K562 (cell line): ENCODE measurements at regions not wholly inside any gene's neighbourhood (a gene's known extent, or its start where the extent isn't known, plus 50 kb on each side); places are given as distances from the start of the nearest gene placed in this dataset.

Source experiments
- AFF1 ChIP-seq, 2 experiments: fragments of 450-650 bp; IDR thresholded peaks; 2 replicates each; pipeline ENCODE4 v1.6.1; 2018; ENCODE audit warnings: mild to moderate bottlenecking in 2 of 2, low read depth in 1 of 2; ENCODE audit not compliant: partially characterized antibody in 2 of 2
- ARID1B ChIP-seq: fragments of 450-650 bp; IDR thresholded peaks from 2 replicates; pipeline ENCODE4 v1.6.1; 2016; ENCODE audit warnings: antibody characterized with exemption, mild to moderate bottlenecking, inconsistent platforms
- C11orf30 ChIP-seq: fragments of 450-650 bp; IDR thresholded peaks from 2 replicates; pipeline ENCODE4 v1.6.1; 2016; ENCODE audit warnings: low read depth, mild to moderate bottlenecking
- CEBPG ChIP-seq, 3 experiments: fragments of 200-800 bp in 1 of 3; sonication (Bioruptor generic) in 1 of 3; sonication (generic) in 1 of 3; formaldehyde crosslinking in 1 of 3; IDR thresholded peaks in 2 of 3; conservative IDR thresholded peaks in 1 of 3; 2 replicates each; pipeline versions ENCODE4 v1.6.1 to v1.8.0; 2016 to 2022; ENCODE audit warnings: missing compliant biosample characterization in 2 of 3, missing genetic modification characterization in 2 of 3, mild to moderate bottlenecking in 1 of 3, missing genetic modification reagents in 1 of 3
- CREB3L1 ChIP-seq: fragments of 450-650 bp; IDR thresholded peaks from 2 replicates; pipeline ENCODE4 v1.6.1; 2014; ENCODE audit warnings: low read depth, mild to moderate bottlenecking, moderate library complexity, borderline replicate concordance
- FOXK1 ChIP-seq: sonication (generic); formaldehyde crosslinking; IDR thresholded peaks from 2 replicates; pipeline ENCODE4 v1.8.0; 2022; ENCODE audit warnings: missing genetic modification reagents, mild to moderate bottlenecking, borderline replicate concordance
- GTF2E2 ChIP-seq: fragments of 200-800 bp; sonication (Bioruptor generic); IDR thresholded peaks from 2 replicates; pipeline ENCODE4 v1.6.1; 2016; ENCODE audit warnings: missing genetic modification characterization, missing compliant biosample characterization
- HDAC2 ChIP-seq: fragments of 450-650 bp; IDR thresholded peaks from 2 replicates; pipeline ENCODE4 v1.6.1; 2016; ENCODE audit warnings: mild to moderate bottlenecking
- HDAC8 ChIP-seq: fragments of 450-650 bp; IDR thresholded peaks from 2 replicates; pipeline ENCODE4 v1.6.1; 2016; ENCODE audit warnings: mild to moderate bottlenecking, missing genetic modification characterization, moderate library complexity, missing compliant biosample characterization
- MTA2 ChIP-seq: fragments of 450-650 bp; IDR thresholded peaks from 2 replicates; pipeline ENCODE4 v1.6.1; 2016; ENCODE audit warnings: low read depth
- PBX2 ChIP-seq, 2 experiments: IDR thresholded peaks in 1 of 2; conservative IDR thresholded peaks in 1 of 2; 2 replicates each; pipeline ENCODE4 v1.6.1; 2016; ENCODE audit warnings: low read depth in 2 of 2, mild to moderate bottlenecking in 1 of 2, missing compliant biosample characterization in 1 of 2, missing genetic modification characterization in 1 of 2, moderate library complexity in 1 of 2
- POLR3A ChIP-seq: IDR thresholded peaks from 2 replicates; pipeline ENCODE4 v1.6.1; 2011; ENCODE audit warnings: borderline replicate concordance, mild to moderate bottlenecking, moderate library complexity; ENCODE audit not compliant: insufficient read length, insufficient read depth; ENCODE audit errors: extremely low read depth
- ZNF212 ChIP-seq: fragments of 450-650 bp; formaldehyde crosslinking; IDR thresholded peaks from 2 replicates; pipeline ENCODE4 v1.4.0; 2020; ENCODE audit warnings: mild to moderate bottlenecking
- ZNF277 ChIP-seq: fragments of 250-450 bp; sonication (Bioruptor Pico); IDR thresholded peaks from 2 replicates; pipeline ENCODE4 v1.8.0; 2022; ENCODE audit warnings: inconsistent platforms, mild to moderate bottlenecking, moderate library complexity, borderline replicate concordance

GRCh38 chr7:106535234-106535932 is 125.6 kb downstream of the CCDC71L start (continued):
- TF ChIP-seq PBX2 (CRISPR knock-in tag; IDR thresholded peaks at IDR 0.05; ENCODE audit: low read depth) (no peak), PBX2 (tag; conservative IDR thresholded peaks at IDR 0.05; ENCODE audit: low read depth) (peak; percentile 49; the same call in 1 of the 2 replicates), HDAC8 (0 out of 2 replicates have a peak, but pooled peaks have one; percentile 23), ZNF212 (CRISPR knock-in tag) (no peak), FOXK1 (no peak), GTF2E2 (tag) (peak; percentile 70; the same call in 1 of the 2 replicates), HDAC2 (no peak), MTA2 (no peak), CREB3L1 (no peak), ARID1B (no peak), CEBPG (CRISPR knock-in tag; IDR thresholded peaks at IDR 0.05) (no peak), CEBPG (tag; conservative IDR thresholded peaks at IDR 0.05 in 1 of 2, IDR thresholded peaks at IDR 0.05 in 1 of 2) (peak; percentile 41 to 82; a peak in 3 of 4 replicates), ZNF277 (CRISPR knock-in tag) (no peak), C11orf30 (no peak), POLR3A (no peak), AFF1 (IDR thresholded peaks at IDR 0.05; ENCODE audit: low read depth in 1 of 2, partially characterized antibody in 2 of 2) (no peak)
